ENCODE measurements at regions not wholly inside any gene's neighbourhood (a gene's known extent, or its start where the extent isn't known, plus 50 kb on each side); places are given as distances from the start of the nearest gene placed in this dataset.

DNA sequence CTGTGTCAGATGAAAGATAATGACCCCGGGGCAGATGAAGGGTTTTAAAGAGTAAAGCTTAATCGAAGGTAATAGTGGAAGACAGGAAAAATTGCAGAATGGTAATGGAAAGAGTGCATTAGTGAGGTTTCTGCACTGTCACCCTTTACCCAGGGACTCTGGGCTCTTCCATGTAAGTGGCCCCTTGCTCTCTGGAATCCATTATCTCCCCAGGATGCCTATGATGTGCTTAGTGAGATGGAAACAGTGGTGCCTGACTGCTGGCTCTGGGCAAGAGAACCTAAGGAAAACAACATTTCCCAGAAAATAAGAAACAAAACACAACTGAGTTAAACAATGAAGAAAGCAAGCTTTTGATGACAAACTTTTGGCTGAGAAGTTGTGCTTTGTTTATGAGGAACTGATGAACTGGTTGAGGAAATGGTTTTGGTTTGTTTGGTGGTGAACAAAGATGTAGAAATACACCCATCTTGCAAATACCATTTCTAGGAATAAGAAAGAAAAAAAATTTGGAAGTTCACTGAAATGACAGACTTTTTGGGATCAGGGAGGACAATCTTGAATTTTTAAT, 119.9 kb upstream of the RASGRP1 start:
- Histone ChIP-seq H3K27me3 (ENCODE audit: control insufficient read depth, insufficient read depth, low read length) (no peaks in the 10 kb centered on the region), H3K36me3 (ENCODE audit: control insufficient read depth, insufficient read depth, low read length) (no peaks in the 10 kb centered on the region), H3K4me3 (ENCODE audit: low read depth, low read length) (no peak overlapping the region)
- DNase-seq (ENCODE audit: low read depth) = no peak
- no peak for TF ChIP-seq CTCF (IDR thresholded peaks at IDR 0.05; ENCODE audit: insufficient read depth, low read length, poor library complexity, severe bottlenecking)

- no peak for DNase-seq (ENCODE audit: low read depth)
- H3K27me3 ChIP-seq (ENCODE audit: control insufficient read depth, insufficient read depth, low read length) = no peaks in the 10 kb centered on the region
- H3K4me3 ChIP-seq (ENCODE audit: low read depth, low read length) = no peak overlapping the region
- H3K36me3 ChIP-seq (ENCODE audit: control insufficient read depth, insufficient read depth, low read length) = no peaks in the 10 kb centered on the region
- TF ChIP-seq CTCF (IDR thresholded peaks at IDR 0.05; ENCODE audit: insufficient read depth, low read length, poor library complexity, severe bottlenecking) = no peak
Measured at GRCh38 chr15:38685686-38686339, 121.2 kb upstream of the RASGRP1 start.

DNA sequence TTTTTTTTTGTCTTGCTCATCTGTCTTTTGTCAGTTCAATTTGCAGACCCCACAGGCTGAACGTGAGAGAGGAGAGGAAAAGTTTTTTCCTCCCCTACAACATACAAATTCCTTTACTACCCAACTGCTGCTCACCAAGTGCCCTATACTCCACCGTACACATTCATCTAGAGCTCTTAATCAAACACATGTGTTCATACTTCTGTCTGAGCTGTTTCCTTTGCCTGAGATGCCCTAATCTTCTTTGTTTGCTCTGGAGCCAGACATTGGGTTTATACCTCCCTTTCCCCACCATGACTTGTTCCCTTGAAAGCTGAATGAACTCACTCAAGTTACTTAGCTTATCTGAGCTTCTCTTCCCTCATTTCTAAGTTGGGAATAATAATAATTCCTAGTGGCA, 122.7 kb upstream of the RASGRP1 start:
- H3K36me3 ChIP-seq (ENCODE audit: control insufficient read depth, insufficient read depth, low read length) = no peaks in the 10 kb centered on the region
- no peak for DNase-seq (ENCODE audit: low read depth)
- no peak overlapping the region for H3K4me3 ChIP-seq (ENCODE audit: low read depth, low read length)
- no peak for TF ChIP-seq CTCF (IDR thresholded peaks at IDR 0.05; ENCODE audit: insufficient read depth, low read length, poor library complexity, severe bottlenecking)
- H3K27me3 ChIP-seq (ENCODE audit: control insufficient read depth, insufficient read depth, low read length) = no peaks in the 10 kb centered on the region

- no peak for TF ChIP-seq CTCF (IDR thresholded peaks at IDR 0.05; ENCODE audit: insufficient read depth, low read length, poor library complexity, severe bottlenecking)
- Histone ChIP-seq H3K4me3 (ENCODE audit: low read depth, low read length) (no peak overlapping the region), H3K36me3 (ENCODE audit: control insufficient read depth, insufficient read depth, low read length) (no peaks in the 10 kb centered on the region), H3K27me3 (ENCODE audit: control insufficient read depth, insufficient read depth, low read length) (no peaks in the 10 kb centered on the region)
- DNase-seq (ENCODE audit: low read depth) = no peak
Measured at GRCh38 chr15:38687775-38688495, 123.3 kb upstream of the RASGRP1 start.

DNA sequence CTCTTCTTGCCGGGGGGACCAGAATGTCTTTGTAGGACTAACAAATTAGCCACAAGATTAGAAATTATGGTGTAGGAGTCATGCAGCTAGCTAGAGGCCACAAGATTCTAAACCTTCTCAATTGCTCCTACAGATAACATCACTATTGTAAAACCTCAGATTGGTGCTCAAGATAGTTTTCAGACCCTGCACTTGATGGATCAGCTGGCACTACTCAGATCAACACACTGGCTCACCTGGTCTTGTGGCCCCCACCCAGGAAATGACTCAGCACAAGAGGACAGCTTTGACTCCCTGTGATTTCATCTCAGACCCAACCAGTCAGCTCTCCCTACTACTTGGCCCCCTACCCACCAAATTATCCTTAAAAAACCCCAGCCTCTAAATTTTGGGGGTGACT, 124.1 kb upstream of the RASGRP1 start:
- no peaks in the 10 kb centered on the region for H3K36me3 ChIP-seq (ENCODE audit: control insufficient read depth, insufficient read depth, low read length)
- H3K27me3 ChIP-seq (ENCODE audit: control insufficient read depth, insufficient read depth, low read length) = no peaks in the 10 kb centered on the region
- TF ChIP-seq CTCF (IDR thresholded peaks at IDR 0.05; ENCODE audit: insufficient read depth, low read length, poor library complexity, severe bottlenecking) = no peak
- no peak for DNase-seq (ENCODE audit: low read depth)
- no peak overlapping the region for H3K4me3 ChIP-seq (ENCODE audit: low read depth, low read length)

All from kidney epithelial cell (primary cell).